ENCODE measurements at regions not wholly inside any gene's neighbourhood (a gene's known extent, or its start where the extent isn't known, plus 50 kb on each side); places are given as distances from the start of the nearest gene placed in this dataset.

- DNase-seq (ENCODE audit: low read depth), result no peak
- H3K4me3 ChIP-seq (ENCODE audit: low read depth, low read length), result no peak overlapping the region
- TF ChIP-seq CTCF (conservative IDR thresholded peaks at IDR 0.05; ENCODE audit: low read depth, low read length), result no peak
Measured at GRCh38 chr6:22184371-22184770, 112.5 kb downstream of the PRL start.

- TF ChIP-seq CTCF (conservative IDR thresholded peaks at IDR 0.05; ENCODE audit: low read depth, low read length), result no peak
- DNase-seq (ENCODE audit: low read depth), result no peak
- no peak overlapping the region for H3K4me3 ChIP-seq (ENCODE audit: low read depth, low read length)
Measured at GRCh38 chr6:22189946-22190345, 106.9 kb downstream of the PRL start.

- TF ChIP-seq CTCF (conservative IDR thresholded peaks at IDR 0.05; ENCODE audit: low read depth, low read length), result no peak
- no peak overlapping the region for H3K4me3 ChIP-seq (ENCODE audit: low read depth, low read length)
- no peak for DNase-seq (ENCODE audit: low read depth)
Measured at GRCh38 chr6:22194188-22194921, 102.5 kb downstream of the PRL start.

- no peak for TF ChIP-seq CTCF (conservative IDR thresholded peaks at IDR 0.05; ENCODE audit: low read depth, low read length)
- no peak for DNase-seq (ENCODE audit: low read depth)
- no peak overlapping the region for H3K4me3 ChIP-seq (ENCODE audit: low read depth, low read length)
Measured at GRCh38 chr6:22199771-22200170, 97.1 kb downstream of the PRL start.

GRCh38 chr6:22204153-22204552, 92.7 kb downstream of the PRL start:
- no peak for TF ChIP-seq CTCF (conservative IDR thresholded peaks at IDR 0.05; ENCODE audit: low read depth, low read length)
- DNase-seq (ENCODE audit: low read depth), result no peak
- H3K4me3 ChIP-seq (ENCODE audit: low read depth, low read length), result no peak overlapping the region

GRCh38 chr6:22205266-22205665, 91.6 kb downstream of the PRL start:
- no peak overlapping the region for H3K4me3 ChIP-seq (ENCODE audit: low read depth, low read length)
- no peak for TF ChIP-seq CTCF (conservative IDR thresholded peaks at IDR 0.05; ENCODE audit: low read depth, low read length)
- no peak for DNase-seq (ENCODE audit: low read depth)

GRCh38 chr6:22206106-22206505, 90.7 kb downstream of the PRL start:
- no peak overlapping the region for H3K4me3 ChIP-seq (ENCODE audit: low read depth, low read length)

More at GRCh38 chr6:22206106-22206505, 90.7 kb downstream of the PRL start:
- DNase-seq (ENCODE audit: low read depth), result no peak
- TF ChIP-seq CTCF (conservative IDR thresholded peaks at IDR 0.05; ENCODE audit: low read depth, low read length), result no peak

Data from choroid plexus epithelial cell (primary cell).